GM12878 (cell line): ENCODE measurements at regions not wholly inside any gene's neighbourhood (a gene's known extent, or its start where the extent isn't known, plus 50 kb on each side); places are given as distances from the start of the nearest gene placed in this dataset.

ENCODE experiments used
- ATAC-seq: fragments of 200-7000 bp; cut with Tn5 transposase; 3 replicates; pipeline ENCODE4 v1.9.1; 2020; ENCODE audit warnings: mild to moderate bottlenecking, moderate library complexity
- BruUV-seq: library from RNA; stranded (reverse); fragments of 400-500 nt; replicated peaks from 2 replicates; lab custom pipeline; 2021; lab: Mats Ljungman, UMichigan
- CTCF ChIA-PET: fragments of 300-600 bp; sonication (Branson Sonifier 250); formaldehyde crosslinking; extraction: SDS; loops from one replicate; lab custom pipeline; 2021; ENCODE audit warnings: inconsistent platforms; lab: Yijun Ruan, JAX
- POLR2A ChIA-PET: fragments of 350-600 bp; formaldehyde crosslinking; extraction: SDS; loops from one replicate; lab custom pipeline; 2021; ENCODE audit warnings: inconsistent platforms; lab: Charles Lee
- RAD21 ChIA-PET: fragments of 300-600 bp; sonication (Branson Sonifier 250); formaldehyde crosslinking; loops from one replicate; lab custom pipeline; 2023; ENCODE audit warnings: antibody characterized with exemption; ENCODE audit not compliant: unreplicated experiment; lab: Charles Lee
- SMC1A ChIA-PET: fragments of 300-600 bp; sonication (Branson Sonifier 250); formaldehyde crosslinking; loops from one replicate; lab custom pipeline; 2023; ENCODE audit not compliant: unreplicated experiment, uncharacterized antibody; lab: Charles Lee
- DNase-seq: peaks from one replicate; pipeline ENCODE4 v3.0.0-alpha.2; 2011; ENCODE audit warnings: low read depth, low spot score
- FAIRE-seq: peaks from 3 replicates; lab custom pipeline; 2011; peaks lifted over from hg19 to GRCh38; lab: Jason Lieb, UNC
- H2AFZ ChIP-seq: 2 replicates; pipeline ENCODE4 v1.6.0; 2011; ENCODE audit warnings: low read depth, low read length, control low read depth; ENCODE audit not compliant: control insufficient read depth
- H3K27ac ChIP-seq: 2 replicates; pipeline ENCODE4 v1.5.1; 2011; ENCODE audit warnings: control low read depth; ENCODE audit not compliant: control insufficient read depth, insufficient read depth
- H3K27me3 ChIP-seq, 2 experiments: replicated peaks in 1 of 2; 2 replicates each; pipeline versions ENCODE4 v1.6.0 to v1.6.1; 2011; ENCODE audit warnings: low read length in 1 of 2; ENCODE audit not compliant: control insufficient read depth in 2 of 2, insufficient read depth in 2 of 2
- H3K36me3 ChIP-seq, 2 experiments: 2 replicates each; pipeline ENCODE4 v1.5.1; 2011; ENCODE audit warnings: low read length in 1 of 2; ENCODE audit not compliant: control insufficient read depth in 2 of 2, insufficient read depth in 2 of 2
- H3K4me1 ChIP-seq: 2 replicates; pipeline ENCODE4 v1.6.1; 2011; ENCODE audit warnings: mild to moderate bottlenecking, low read length, moderate library complexity, mixed read lengths; ENCODE audit not compliant: control insufficient read depth, insufficient read depth
- H3K4me2 ChIP-seq: 2 replicates; pipeline ENCODE4 v1.6.0; 2011; ENCODE audit warnings: control low read depth; ENCODE audit not compliant: control insufficient read depth, insufficient read depth
- H3K4me3 ChIP-seq: fragments of 200-600 bp; sonication (generic); 2 replicates; pipeline ENCODE4 v1.5.1; 2016
- H3K79me2 ChIP-seq: 2 replicates; pipeline ENCODE4 v1.6.0; 2011; ENCODE audit warnings: low read length; ENCODE audit not compliant: control insufficient read depth, insufficient read depth
- H3K9ac ChIP-seq: 2 replicates; pipeline ENCODE4 v1.8.0; 2011; ENCODE audit warnings: low read length, control low read depth, mixed read lengths; ENCODE audit not compliant: control insufficient read depth, insufficient read depth
- H3K9me3 ChIP-seq: replicated peaks from 3 replicates; pipeline ENCODE4 v1.5.1; 2011; ENCODE audit warnings: mild to moderate bottlenecking, low read length; ENCODE audit not compliant: control insufficient read depth, insufficient read depth
- H4K20me1 ChIP-seq: 2 replicates; pipeline ENCODE4 v1.6.0; 2011; ENCODE audit not compliant: control insufficient read depth, insufficient read depth
- CHD2 ChIP-seq: IDR thresholded peaks from 2 replicates; pipeline ENCODE4 v1.6.1; 2011; ENCODE audit warnings: low read depth, low read length, improper control_type of control experiment, borderline replicate concordance
- CHD4 ChIP-seq: fragments of 200-600 bp; sonication (generic); IDR thresholded peaks from 2 replicates; pipeline ENCODE4 v1.6.1; 2016; ENCODE audit warnings: mild to moderate bottlenecking
- MXI1 ChIP-seq: fragments of 150-350 bp; IDR thresholded peaks from 2 replicates; pipeline ENCODE4 v1.6.1; 2011; ENCODE audit warnings: low read depth, mild to moderate bottlenecking, inconsistent platforms, low read length, improper control_type of control experiment
- RFX5 ChIP-seq: IDR thresholded peaks from 2 replicates; pipeline ENCODE4 v1.6.1; 2011; ENCODE audit warnings: low read depth, low read length, improper control_type of control experiment
- SIN3A ChIP-seq: IDR thresholded peaks from 2 replicates; pipeline ENCODE4 v1.6.1; 2012; ENCODE audit warnings: low read depth, low read length, improper control_type of control experiment
- ZBED1 ChIP-seq: IDR thresholded peaks from 2 replicates; pipeline ENCODE4 v1.6.1; 2016; ENCODE audit warnings: borderline replicate concordance
- ZNF274 ChIP-seq: IDR thresholded peaks from one replicate; pipeline ENCODE4 v1.8.0; 2011; ENCODE audit not compliant: insufficient read length, insufficient read depth
- WGBS: methylation state at CpG from one replicate; pipeline ENCODE4 v1.1.6; 2016; ENCODE audit warnings: low lambda C conversion rate; ENCODE audit not compliant: insufficient replicate concordance, insufficient coverage; ENCODE audit errors: missing lambda C conversion rate; 5-methylcytosine and 5-hydroxymethylcytosine counted together
- in situ Hi-C: fragments of 300-500 bp; cut with MboI; formaldehyde crosslinking; loops from 9 replicates; pipeline ENCODE4 v1.14.3; 2018; ENCODE audit warnings: mixed read lengths
- intact Hi-C: fragments of 100-400 bp; cut with micrococcal nuclease; formaldehyde crosslinking; loops from one replicate; pipeline ENCODE4 v1.14.2; 2022; ENCODE audit not compliant: unreplicated experiment
- TF ChIP-seq, protein P1 (sequence below): IDR thresholded peaks from 2 replicates; pipeline ENCODE4 v1.6.1; 2012; ENCODE audit warnings: mild to moderate bottlenecking, low read depth, low read length
- TF ChIP-seq, protein P2 (sequence below): fragments of 450-650 bp; formaldehyde crosslinking; IDR thresholded peaks from 2 replicates; pipeline ENCODE4 v1.5.0; 2022; ENCODE audit warnings: mild to moderate bottlenecking, missing genetic modification characterization
- TF ChIP-seq, protein P3 (sequence below): IDR thresholded peaks from 2 replicates; pipeline ENCODE4 v1.6.1; 2012; ENCODE audit warnings: low read length, inconsistent platforms
- TF ChIP-seq, protein P4 (sequence below): IDR thresholded peaks from 2 replicates; pipeline ENCODE4 v1.6.1; 2011; ENCODE audit warnings: low read depth, mild to moderate bottlenecking, low read length, moderate library complexity, borderline replicate concordance; ENCODE audit errors: extremely low read depth

DNA sequence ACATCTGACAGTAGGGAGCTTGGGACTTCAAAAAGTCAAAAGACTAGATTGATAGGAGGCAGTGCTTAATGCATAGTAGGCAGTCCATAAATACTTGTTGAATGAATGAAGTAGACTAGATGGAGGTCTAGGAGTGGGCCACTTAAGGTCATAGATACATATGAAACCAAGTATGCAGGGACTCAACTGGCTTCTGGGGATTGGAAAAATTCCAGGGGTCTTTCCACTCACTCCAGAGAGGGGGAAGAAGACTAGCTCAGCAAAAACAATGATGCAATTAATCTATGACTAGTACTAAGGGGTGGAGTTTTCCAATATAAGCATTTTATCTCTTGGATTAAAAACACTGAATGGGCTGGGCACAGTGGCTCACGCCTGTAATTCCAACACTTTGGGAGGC lies 298.3 kb upstream of the XYLT1 start (continued):
- TF ChIP-seq, protein P1, sequence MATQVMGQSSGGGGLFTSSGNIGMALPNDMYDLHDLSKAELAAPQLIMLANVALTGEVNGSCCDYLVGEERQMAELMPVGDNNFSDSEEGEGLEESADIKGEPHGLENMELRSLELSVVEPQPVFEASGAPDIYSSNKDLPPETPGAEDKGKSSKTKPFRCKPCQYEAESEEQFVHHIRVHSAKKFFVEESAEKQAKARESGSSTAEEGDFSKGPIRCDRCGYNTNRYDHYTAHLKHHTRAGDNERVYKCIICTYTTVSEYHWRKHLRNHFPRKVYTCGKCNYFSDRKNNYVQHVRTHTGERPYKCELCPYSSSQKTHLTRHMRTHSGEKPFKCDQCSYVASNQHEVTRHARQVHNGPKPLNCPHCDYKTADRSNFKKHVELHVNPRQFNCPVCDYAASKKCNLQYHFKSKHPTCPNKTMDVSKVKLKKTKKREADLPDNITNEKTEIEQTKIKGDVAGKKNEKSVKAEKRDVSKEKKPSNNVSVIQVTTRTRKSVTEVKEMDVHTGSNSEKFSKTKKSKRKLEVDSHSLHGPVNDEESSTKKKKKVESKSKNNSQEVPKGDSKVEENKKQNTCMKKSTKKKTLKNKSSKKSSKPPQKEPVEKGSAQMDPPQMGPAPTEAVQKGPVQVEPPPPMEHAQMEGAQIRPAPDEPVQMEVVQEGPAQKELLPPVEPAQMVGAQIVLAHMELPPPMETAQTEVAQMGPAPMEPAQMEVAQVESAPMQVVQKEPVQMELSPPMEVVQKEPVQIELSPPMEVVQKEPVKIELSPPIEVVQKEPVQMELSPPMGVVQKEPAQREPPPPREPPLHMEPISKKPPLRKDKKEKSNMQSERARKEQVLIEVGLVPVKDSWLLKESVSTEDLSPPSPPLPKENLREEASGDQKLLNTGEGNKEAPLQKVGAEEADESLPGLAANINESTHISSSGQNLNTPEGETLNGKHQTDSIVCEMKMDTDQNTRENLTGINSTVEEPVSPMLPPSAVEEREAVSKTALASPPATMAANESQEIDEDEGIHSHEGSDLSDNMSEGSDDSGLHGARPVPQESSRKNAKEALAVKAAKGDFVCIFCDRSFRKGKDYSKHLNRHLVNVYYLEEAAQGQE, result no peak
- TF ChIP-seq CHD4, result no peak
- TF ChIP-seq, protein P2, sequence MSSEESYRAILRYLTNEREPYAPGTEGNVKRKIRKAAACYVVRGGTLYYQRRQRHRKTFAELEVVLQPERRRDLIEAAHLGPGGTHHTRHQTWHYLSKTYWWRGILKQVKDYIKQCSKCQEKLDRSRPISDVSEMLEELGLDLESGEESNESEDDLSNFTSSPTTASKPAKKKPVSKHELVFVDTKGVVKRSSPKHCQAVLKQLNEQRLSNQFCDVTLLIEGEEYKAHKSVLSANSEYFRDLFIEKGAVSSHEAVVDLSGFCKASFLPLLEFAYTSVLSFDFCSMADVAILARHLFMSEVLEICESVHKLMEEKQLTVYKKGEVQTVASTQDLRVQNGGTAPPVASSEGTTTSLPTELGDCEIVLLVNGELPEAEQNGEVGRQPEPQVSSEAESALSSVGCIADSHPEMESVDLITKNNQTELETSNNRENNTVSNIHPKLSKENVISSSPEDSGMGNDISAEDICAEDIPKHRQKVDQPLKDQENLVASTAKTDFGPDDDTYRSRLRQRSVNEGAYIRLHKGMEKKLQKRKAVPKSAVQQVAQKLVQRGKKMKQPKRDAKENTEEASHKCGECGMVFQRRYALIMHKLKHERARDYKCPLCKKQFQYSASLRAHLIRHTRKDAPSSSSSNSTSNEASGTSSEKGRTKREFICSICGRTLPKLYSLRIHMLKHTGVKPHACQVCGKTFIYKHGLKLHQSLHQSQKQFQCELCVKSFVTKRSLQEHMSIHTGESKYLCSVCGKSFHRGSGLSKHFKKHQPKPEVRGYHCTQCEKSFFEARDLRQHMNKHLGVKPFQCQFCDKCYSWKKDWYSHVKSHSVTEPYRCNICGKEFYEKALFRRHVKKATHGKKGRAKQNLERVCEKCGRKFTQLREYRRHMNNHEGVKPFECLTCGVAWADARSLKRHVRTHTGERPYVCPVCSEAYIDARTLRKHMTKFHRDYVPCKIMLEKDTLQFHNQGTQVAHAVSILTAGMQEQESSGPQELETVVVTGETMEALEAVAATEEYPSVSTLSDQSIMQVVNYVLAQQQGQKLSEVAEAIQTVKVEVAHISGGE (CRISPR knock-in tag), result no peak
- no peak for TF ChIP-seq ZBED1
- TF ChIP-seq CHD2, result no peak

DNA sequence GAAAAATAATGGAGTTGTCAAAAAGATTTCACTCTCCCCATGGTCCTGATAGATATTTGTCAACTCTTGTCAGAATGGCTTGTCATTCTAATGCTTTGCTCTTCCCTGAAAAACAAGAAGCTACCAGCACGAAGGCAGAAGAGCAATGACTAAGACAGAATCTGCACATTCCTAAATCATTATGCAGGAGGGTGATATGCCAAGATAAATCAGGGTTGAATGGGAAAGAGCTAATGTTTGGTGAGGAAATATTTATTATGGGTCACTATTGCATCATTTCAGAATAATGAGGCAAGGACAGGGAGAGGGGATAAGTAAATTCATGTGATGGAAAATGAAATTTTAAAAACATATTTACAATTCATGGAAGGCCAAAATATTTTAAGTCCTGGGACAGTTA lies 297.5 kb upstream of the XYLT1 start:
- no peaks in the 10 kb centered on the region for H3K9me3 ChIP-seq
- no peaks in the 10 kb centered on the region for H3K36me3 ChIP-seq
- H4K20me1 ChIP-seq, result no peaks in the 10 kb centered on the region
- BruUV-seq, result no TSS peak
- ChIA-PET POLR2A (no interaction called here), CTCF (no interaction called here), SMC1A (no interaction called here), RAD21 (no interaction called here)
- no peaks in the 10 kb centered on the region for H3K4me1 ChIP-seq
- no peak overlapping the region for H3K4me3 ChIP-seq
- H3K79me2 ChIP-seq, result no peaks in the 10 kb centered on the region
- H3K27ac ChIP-seq, result no peak overlapping the region
- H3K4me2 ChIP-seq, result no peak overlapping the region
- FAIRE-seq (no peak), DNase-seq (no peak), ATAC-seq (no peak)
- intact Hi-C loops (no loop called here), in situ Hi-C loops (no loop called here)
- WGBS, result 0% methylated on average over 1 of the region's 1 CpG
- no peak overlapping the region for H3K9ac ChIP-seq
- no peak overlapping the region for H2AFZ ChIP-seq
- no peak for TF ChIP-seq SIN3A
- TF ChIP-seq, protein P3, sequence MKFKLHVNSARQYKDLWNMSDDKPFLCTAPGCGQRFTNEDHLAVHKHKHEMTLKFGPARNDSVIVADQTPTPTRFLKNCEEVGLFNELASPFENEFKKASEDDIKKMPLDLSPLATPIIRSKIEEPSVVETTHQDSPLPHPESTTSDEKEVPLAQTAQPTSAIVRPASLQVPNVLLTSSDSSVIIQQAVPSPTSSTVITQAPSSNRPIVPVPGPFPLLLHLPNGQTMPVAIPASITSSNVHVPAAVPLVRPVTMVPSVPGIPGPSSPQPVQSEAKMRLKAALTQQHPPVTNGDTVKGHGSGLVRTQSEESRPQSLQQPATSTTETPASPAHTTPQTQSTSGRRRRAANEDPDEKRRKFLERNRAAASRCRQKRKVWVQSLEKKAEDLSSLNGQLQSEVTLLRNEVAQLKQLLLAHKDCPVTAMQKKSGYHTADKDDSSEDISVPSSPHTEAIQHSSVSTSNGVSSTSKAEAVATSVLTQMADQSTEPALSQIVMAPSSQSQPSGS, result no peak
- TF ChIP-seq ZNF274, result no peak
- no peak for TF ChIP-seq RFX5
- TF ChIP-seq, protein P4, sequence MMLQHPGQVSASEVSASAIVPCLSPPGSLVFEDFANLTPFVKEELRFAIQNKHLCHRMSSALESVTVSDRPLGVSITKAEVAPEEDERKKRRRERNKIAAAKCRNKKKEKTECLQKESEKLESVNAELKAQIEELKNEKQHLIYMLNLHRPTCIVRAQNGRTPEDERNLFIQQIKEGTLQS, result no peak
- TF ChIP-seq MXI1, result no peak
- no peaks in the 10 kb centered on the region for H3K27me3 ChIP-seq
